ENCODE measurements at regions not wholly inside any gene's neighbourhood (a gene's known extent, or its start where the extent isn't known, plus 50 kb on each side); places are given as distances from the start of the nearest gene placed in this dataset.
"Not testable (repeated sequence)": the region's sequence is repeated elsewhere in the genome, so short reads cannot be mapped to it uniquely, and the experiment has no call there.

- TF ChIP-seq ZNF132 (tag by site-specific recombination; IDR thresholded peaks at IDR 0.05; ENCODE audit: borderline replicate concordance) = no peak
- no peak for TF ChIP-seq FEZF1 (tag by site-specific recombination; IDR thresholded peaks at IDR 0.05)
- TF ChIP-seq ZNF157 (tag by site-specific recombination; IDR thresholded peaks at IDR 0.05) = no peak
- no peak for TF ChIP-seq ZNF76 (tag by site-specific recombination; IDR thresholded peaks at IDR 0.05; ENCODE audit: borderline replicate concordance, low read depth)
Observed at GRCh38 chr1:234953655-234954405, 174.8 kb downstream of the TOMM20 start (continued).

- no peaks in the 10 kb centered on the region for H3K36me3 ChIP-seq (ENCODE audit: control insufficient read depth in 2 of 2, insufficient read depth in 1 of 2, low read length in 2 of 2)
- CTCF ChIA-PET = interaction anchor here (0.6 to 1.2 kb wide), 2 partner anchors 9 to 1046 kb away, joined by 3 to 4 read pairs; partner anchors contain the start of gene SLC35F3
- TF ChIP-seq KLF9 (tag by site-specific recombination; IDR thresholded peaks at IDR 0.05; ENCODE audit: low read depth) (no peak), ZNF792 (tag by site-specific recombination; IDR thresholded peaks at IDR 0.05) (no peak), ZFP41 (tag by site-specific recombination; IDR thresholded peaks at IDR 0.05; ENCODE audit: borderline replicate concordance) (no peak), ZNF48 (tag by site-specific recombination; IDR thresholded peaks at IDR 0.05) (no peak), ZNF132 (tag by site-specific recombination; IDR thresholded peaks at IDR 0.05; ENCODE audit: borderline replicate concordance) (no peak)
- H3K4me1 ChIP-seq (ENCODE audit: control insufficient read depth, insufficient read depth, low read length) = no peaks in the 10 kb centered on the region
- H3K27ac ChIP-seq (ENCODE audit: extremely low read depth, low read depth, low read length) = no peak overlapping the region
- POLR2A ChIA-PET = interaction anchor here (0.6 to 0.8 kb wide), 4 partner anchors 24 to 338 kb away, joined by 4 to 6 read pairs (median 4); no protein-coding TSS in a partner anchor
- H3K4me3 ChIP-seq (ENCODE audit: low read depth, low read length) = no peak overlapping the region
- no peaks in the 10 kb centered on the region for H3K9me3 ChIP-seq (ENCODE audit: control insufficient read depth, insufficient read depth, low read depth, low read length)
Observed at GRCh38 chr1:234950598-234950997, 178.0 kb downstream of the TOMM20 start.

GRCh38 chr1:234949528-234949927 is 179.1 kb downstream of the TOMM20 start:
- H3K36me3 ChIP-seq (ENCODE audit: control insufficient read depth in 2 of 2, insufficient read depth in 1 of 2, low read length in 2 of 2); H3K27ac ChIP-seq (ENCODE audit: extremely low read depth, low read depth, low read length); POLR2A ChIA-PET; H3K9me3 ChIP-seq (ENCODE audit: control insufficient read depth, insufficient read depth, low read depth, low read length); H3K4me3 ChIP-seq (ENCODE audit: low read depth, low read length); H3K4me1 ChIP-seq (ENCODE audit: control insufficient read depth, insufficient read depth, low read length): not testable (repeated sequence)
- peak; percentile 30 for TF ChIP-seq SETDB1 (IDR thresholded peaks at IDR 0.05; ENCODE audit: insufficient read length, low read length)
- TF ChIP-seq ZNF580 (tag by site-specific recombination; IDR thresholded peaks at IDR 0.05) = peak; percentile 23; the same call in 1 of the 2 replicates
- CTCF ChIA-PET = interaction anchor here (0.6 to 1.4 kb wide), 2 partner anchors 10 to 642 kb away, joined by 3 to 4 read pairs; no protein-coding TSS in a partner anchor

- H3K4me1 ChIP-seq (ENCODE audit: control insufficient read depth, insufficient read depth, low read length) = no peaks in the 10 kb centered on the region
- ChIA-PET POLR2A (no interaction called here), CTCF (interaction anchor here (0.6 to 1.6 kb wide), 5 partner anchors 11 to 331 kb away, joined by 3 to 5 read pairs (median 4); no protein-coding TSS in a partner anchor)
- no peak overlapping the region for H3K27ac ChIP-seq (ENCODE audit: extremely low read depth, low read depth, low read length)
- H3K36me3 ChIP-seq (ENCODE audit: control insufficient read depth in 2 of 2, insufficient read depth in 1 of 2, low read length in 2 of 2) = no peaks in the 10 kb centered on the region
- no peak overlapping the region for H3K4me3 ChIP-seq (ENCODE audit: low read depth, low read length)
- no peaks in the 10 kb centered on the region for H3K9me3 ChIP-seq (ENCODE audit: control insufficient read depth, insufficient read depth, low read depth, low read length)
- no peak for TF ChIP-seq ZBTB48 (tag by site-specific recombination; IDR thresholded peaks at IDR 0.05)
- TF ChIP-seq, protein P1, sequence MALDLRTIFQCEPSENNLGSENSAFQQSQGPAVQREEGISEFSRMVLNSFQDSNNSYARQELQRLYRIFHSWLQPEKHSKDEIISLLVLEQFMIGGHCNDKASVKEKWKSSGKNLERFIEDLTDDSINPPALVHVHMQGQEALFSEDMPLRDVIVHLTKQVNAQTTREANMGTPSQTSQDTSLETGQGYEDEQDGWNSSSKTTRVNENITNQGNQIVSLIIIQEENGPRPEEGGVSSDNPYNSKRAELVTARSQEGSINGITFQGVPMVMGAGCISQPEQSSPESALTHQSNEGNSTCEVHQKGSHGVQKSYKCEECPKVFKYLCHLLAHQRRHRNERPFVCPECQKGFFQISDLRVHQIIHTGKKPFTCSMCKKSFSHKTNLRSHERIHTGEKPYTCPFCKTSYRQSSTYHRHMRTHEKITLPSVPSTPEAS (tag by site-specific recombination; IDR thresholded peaks at IDR 0.05) = no peak
- TF ChIP-seq, protein P2, sequence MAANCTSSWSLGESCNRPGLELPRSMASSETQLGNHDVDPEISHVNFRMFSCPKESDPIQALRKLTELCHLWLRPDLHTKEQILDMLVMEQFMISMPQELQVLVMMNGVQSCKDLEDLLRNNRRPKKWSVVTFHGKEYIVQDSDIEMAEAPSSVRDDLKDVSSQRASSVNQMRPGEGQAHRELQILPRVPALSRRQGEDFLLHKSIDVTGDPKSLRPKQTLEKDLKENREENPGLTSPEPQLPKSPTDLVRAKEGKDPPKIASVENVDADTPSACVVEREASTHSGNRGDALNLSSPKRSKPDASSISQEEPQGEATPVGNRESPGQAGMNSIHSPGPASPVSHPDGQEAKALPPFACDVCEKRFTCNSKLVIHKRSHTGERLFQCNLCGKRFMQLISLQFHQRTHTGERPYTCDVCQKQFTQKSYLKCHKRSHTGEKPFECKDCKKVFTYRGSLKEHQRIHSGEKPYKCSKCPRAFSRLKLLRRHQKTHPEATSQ (tag by site-specific recombination; IDR thresholded peaks at IDR 0.05) = no peak
- no peak for TF ChIP-seq HIC1 (tag by site-specific recombination; IDR thresholded peaks at IDR 0.05)
- no peak for TF ChIP-seq ZBTB7A (tag by site-specific recombination; IDR thresholded peaks at IDR 0.05; ENCODE audit: low read depth)
- no peak for TF ChIP-seq ZNF24 (tag by site-specific recombination; IDR thresholded peaks at IDR 0.05)
- no peak for TF ChIP-seq TCF7L2 (IDR thresholded peaks at IDR 0.05; ENCODE audit: borderline replicate concordance, low read depth, low read length)
- TF ChIP-seq ZNF513 (tag by site-specific recombination; IDR thresholded peaks at IDR 0.05) = no peak
- TF ChIP-seq ZNF843 (tag by site-specific recombination; IDR thresholded peaks at IDR 0.05) = no peak
- TF ChIP-seq ZXDB (tag by site-specific recombination; IDR thresholded peaks at IDR 0.05) = no peak
Observed at GRCh38 chr1:234944439-234945344, 183.9 kb downstream of the TOMM20 start.

Data from HEK293 (cell line).